ENCODE measurements at regions not wholly inside any gene's neighbourhood (a gene's known extent, or its start where the extent isn't known, plus 50 kb on each side); places are given as distances from the start of the nearest gene placed in this dataset.

DNA sequence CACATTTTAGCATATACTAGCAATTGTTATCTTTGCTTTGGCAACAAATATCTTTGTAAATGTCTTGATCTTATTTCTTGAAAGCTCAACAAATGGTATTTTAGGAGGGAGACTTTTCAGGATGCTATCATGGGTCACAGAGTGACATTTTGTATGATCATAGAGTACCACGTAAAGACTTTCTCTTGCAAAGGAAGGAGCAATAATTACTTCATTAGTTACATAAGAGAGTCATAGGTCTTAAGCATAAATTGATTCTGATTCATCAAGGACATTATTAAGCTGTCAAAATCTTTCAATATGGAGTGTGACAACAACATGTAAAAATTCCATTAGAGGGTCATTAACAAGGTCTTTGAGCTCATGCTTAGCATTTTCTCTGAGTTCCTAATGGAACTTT lies 339.6 kb downstream of the NUP35 start:
- Mint-ChIP-seq H3K9me3 (ENCODE audit: unreplicated experiment) (no peaks in the 10 kb centered on the region), H3K27ac (ENCODE audit: low read depth, unreplicated experiment) (no peak overlapping the region), H3K4me3 (ENCODE audit: unreplicated experiment) (no peak overlapping the region), H3K27me3 (ENCODE audit: insufficient read depth, unreplicated experiment) (no peaks in the 10 kb centered on the region), H3K36me3 (ENCODE audit: insufficient read depth, unreplicated experiment) (no peaks in the 10 kb centered on the region), H3K4me1 (ENCODE audit: insufficient read depth, unreplicated experiment) (no peaks in the 10 kb centered on the region)
- intact Hi-C loops (cut with micrococcal nuclease): no loop called here
- TF ChIP-seq, protein P1, sequence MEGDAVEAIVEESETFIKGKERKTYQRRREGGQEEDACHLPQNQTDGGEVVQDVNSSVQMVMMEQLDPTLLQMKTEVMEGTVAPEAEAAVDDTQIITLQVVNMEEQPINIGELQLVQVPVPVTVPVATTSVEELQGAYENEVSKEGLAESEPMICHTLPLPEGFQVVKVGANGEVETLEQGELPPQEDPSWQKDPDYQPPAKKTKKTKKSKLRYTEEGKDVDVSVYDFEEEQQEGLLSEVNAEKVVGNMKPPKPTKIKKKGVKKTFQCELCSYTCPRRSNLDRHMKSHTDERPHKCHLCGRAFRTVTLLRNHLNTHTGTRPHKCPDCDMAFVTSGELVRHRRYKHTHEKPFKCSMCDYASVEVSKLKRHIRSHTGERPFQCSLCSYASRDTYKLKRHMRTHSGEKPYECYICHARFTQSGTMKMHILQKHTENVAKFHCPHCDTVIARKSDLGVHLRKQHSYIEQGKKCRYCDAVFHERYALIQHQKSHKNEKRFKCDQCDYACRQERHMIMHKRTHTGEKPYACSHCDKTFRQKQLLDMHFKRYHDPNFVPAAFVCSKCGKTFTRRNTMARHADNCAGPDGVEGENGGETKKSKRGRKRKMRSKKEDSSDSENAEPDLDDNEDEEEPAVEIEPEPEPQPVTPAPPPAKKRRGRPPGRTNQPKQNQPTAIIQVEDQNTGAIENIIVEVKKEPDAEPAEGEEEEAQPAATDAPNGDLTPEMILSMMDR (IDR thresholded peaks at IDR 0.05; ENCODE audit: unreplicated experiment): no peak
- CTCF ChIA-PET: no interaction called here
- POLR2A ChIA-PET: no interaction called here
- DNase-seq (ENCODE audit: unreplicated experiment): no peak
- BruUV-seq (replicated peaks): no TSS peak

DNA sequence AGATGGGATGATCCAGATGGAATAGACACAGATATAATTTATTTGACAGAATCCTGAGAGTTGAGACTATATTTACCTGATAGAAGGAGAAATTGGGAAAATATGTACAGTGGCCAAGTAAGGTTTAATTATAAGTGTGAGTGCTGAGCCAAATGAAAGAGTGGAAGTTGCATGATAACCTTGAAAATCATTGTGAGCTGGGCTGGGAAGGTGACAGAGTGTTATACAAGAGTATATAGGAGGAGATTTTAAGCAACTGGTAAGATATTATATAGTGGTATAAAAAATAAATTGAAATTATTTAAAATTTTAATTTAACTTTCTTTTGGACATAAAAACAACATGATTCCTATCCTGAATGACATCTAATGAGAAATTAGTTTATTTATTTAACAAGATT lies 340.8 kb downstream of the NUP35 start:
- H3K36me3 Mint-ChIP-seq (ENCODE audit: insufficient read depth, unreplicated experiment): no peaks in the 10 kb centered on the region
- BruUV-seq (replicated peaks): no TSS peak
- no peak for DNase-seq (ENCODE audit: unreplicated experiment)
- TF ChIP-seq, protein P1 (IDR thresholded peaks at IDR 0.05; ENCODE audit: unreplicated experiment): no peak
- CTCF ChIA-PET: no interaction called here
- H3K9me3 Mint-ChIP-seq (ENCODE audit: unreplicated experiment): peaks cover 7% of the 10 kb centered on the region
- H3K27ac Mint-ChIP-seq (ENCODE audit: low read depth, unreplicated experiment): no peak overlapping the region
- no peaks in the 10 kb centered on the region for H3K27me3 Mint-ChIP-seq (ENCODE audit: insufficient read depth, unreplicated experiment)
- POLR2A ChIA-PET: no interaction called here
- no peaks in the 10 kb centered on the region for H3K4me1 Mint-ChIP-seq (ENCODE audit: insufficient read depth, unreplicated experiment)
- intact Hi-C loops (cut with micrococcal nuclease): no loop called here
- H3K4me3 Mint-ChIP-seq (ENCODE audit: unreplicated experiment): no peak overlapping the region

DNA sequence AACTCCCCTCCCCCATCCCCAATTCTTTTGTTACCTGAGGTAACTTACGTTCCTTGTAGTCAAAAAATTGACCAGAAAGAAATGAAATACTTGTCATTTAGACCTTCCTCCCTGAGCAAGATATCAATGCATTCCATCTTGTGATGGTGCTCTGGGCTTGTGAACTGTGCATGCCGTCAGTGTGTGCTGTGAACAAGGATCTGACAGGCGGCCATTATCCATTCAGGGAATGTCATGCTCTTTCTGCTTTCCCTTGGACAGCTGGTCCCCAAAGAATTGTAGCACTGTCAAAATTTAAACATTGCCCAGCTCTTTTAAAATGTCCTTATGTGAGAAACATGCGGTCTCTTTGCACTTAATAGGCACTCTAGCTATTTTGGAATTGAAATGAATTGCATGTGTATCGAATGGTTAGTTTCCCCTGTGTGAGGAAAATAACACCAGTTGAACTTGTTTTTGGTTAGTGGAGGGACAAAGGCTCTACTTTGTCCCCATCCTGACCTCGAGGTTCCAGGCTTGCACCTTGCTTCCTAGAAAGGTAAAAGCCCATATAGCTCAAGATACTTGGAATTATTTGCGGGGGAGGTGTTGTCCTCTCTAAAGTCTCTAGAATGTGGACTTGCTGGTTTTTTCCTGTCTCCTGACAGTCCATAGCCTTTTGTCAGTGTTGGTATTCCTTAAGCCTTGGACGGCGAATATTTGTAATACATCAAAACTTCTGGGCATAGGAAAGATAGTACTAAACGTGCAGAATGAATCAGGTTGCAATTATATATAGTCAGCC lies 350.9 kb downstream of the NUP35 start:
- Mint-ChIP-seq H3K4me1 (ENCODE audit: insufficient read depth, unreplicated experiment) (no peaks in the 10 kb centered on the region), H3K9me3 (ENCODE audit: unreplicated experiment) (peaks cover 5% of the 10 kb centered on the region), H3K36me3 (ENCODE audit: insufficient read depth, unreplicated experiment) (no peaks in the 10 kb centered on the region), H3K27ac (ENCODE audit: low read depth, unreplicated experiment) (no peak overlapping the region), H3K4me3 (ENCODE audit: unreplicated experiment) (no peak overlapping the region), H3K27me3 (ENCODE audit: insufficient read depth, unreplicated experiment) (no peaks in the 10 kb centered on the region)
- intact Hi-C loops (cut with micrococcal nuclease): no loop called here
- DNase-seq (ENCODE audit: unreplicated experiment): no peak
- ChIA-PET POLR2A (no interaction called here), CTCF (no interaction called here)
- TF ChIP-seq, protein P1 (IDR thresholded peaks at IDR 0.05; ENCODE audit: unreplicated experiment): no peak
- BruUV-seq (replicated peaks): no TSS peak

GRCh38 chr2:183476490-183476889 lies 352.2 kb downstream of the NUP35 start:
- H3K9me3 Mint-ChIP-seq (ENCODE audit: unreplicated experiment): no peaks in the 10 kb centered on the region
- no peak for DNase-seq (ENCODE audit: unreplicated experiment)
- ChIA-PET CTCF (no interaction called here), POLR2A (interaction anchor here (0.6 kb wide), 1 partner anchor 150 kb away, joined by 3 read pairs; no protein-coding TSS in a partner anchor)
- no TSS peak for BruUV-seq (replicated peaks)
- no peaks in the 10 kb centered on the region for H3K27me3 Mint-ChIP-seq (ENCODE audit: insufficient read depth, unreplicated experiment)
- no peak overlapping the region for H3K4me3 Mint-ChIP-seq (ENCODE audit: unreplicated experiment)
- TF ChIP-seq, protein P1 (IDR thresholded peaks at IDR 0.05; ENCODE audit: unreplicated experiment): no peak
- no peaks in the 10 kb centered on the region for H3K36me3 Mint-ChIP-seq (ENCODE audit: insufficient read depth, unreplicated experiment)
- H3K4me1 Mint-ChIP-seq (ENCODE audit: insufficient read depth, unreplicated experiment): no peaks in the 10 kb centered on the region
- intact Hi-C loops (cut with micrococcal nuclease): no loop called here
- no peak overlapping the region for H3K27ac Mint-ChIP-seq (ENCODE audit: low read depth, unreplicated experiment)

All from MCF 10A (cell line).